Epidermal melanocyte (primary cell): ENCODE measurements at regions not wholly inside any gene's neighbourhood (a gene's known extent, or its start where the extent isn't known, plus 50 kb on each side); places are given as distances from the start of the nearest gene placed in this dataset.

Source experiments
- DNase-seq: peaks from one replicate; pipeline ENCODE4 v3.0.0; 2011; ENCODE audit warnings: low spot score; ENCODE audit not compliant: insufficient read length

GRCh38 chr13:43983373-43983772, 103.7 kb downstream of the LACC1 start:
- DNase-seq: no peak

DNA sequence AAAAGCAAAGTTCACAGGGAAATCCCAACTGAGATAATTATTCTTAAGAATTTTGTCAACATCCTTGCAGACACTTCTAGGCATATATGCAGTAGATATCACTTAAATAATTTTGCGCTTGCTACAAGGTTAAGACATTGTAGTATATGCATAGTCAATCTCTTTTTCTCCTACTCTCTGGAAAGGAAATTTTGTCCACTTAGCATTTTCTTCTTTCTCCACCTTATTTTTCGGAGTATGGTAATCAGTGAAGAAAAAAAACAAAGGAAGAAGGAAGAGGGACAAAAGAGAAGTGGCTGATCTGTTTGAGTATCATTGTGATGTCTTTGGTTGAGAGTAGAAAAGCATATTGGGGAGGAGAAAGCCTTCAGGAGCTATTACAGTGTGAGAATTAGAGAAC, 104.6 kb downstream of the LACC1 start:
- DNase-seq: no peak

- DNase-seq: no peak
Observed at GRCh38 chr13:43985422-43986072, 105.8 kb downstream of the LACC1 start.

DNA sequence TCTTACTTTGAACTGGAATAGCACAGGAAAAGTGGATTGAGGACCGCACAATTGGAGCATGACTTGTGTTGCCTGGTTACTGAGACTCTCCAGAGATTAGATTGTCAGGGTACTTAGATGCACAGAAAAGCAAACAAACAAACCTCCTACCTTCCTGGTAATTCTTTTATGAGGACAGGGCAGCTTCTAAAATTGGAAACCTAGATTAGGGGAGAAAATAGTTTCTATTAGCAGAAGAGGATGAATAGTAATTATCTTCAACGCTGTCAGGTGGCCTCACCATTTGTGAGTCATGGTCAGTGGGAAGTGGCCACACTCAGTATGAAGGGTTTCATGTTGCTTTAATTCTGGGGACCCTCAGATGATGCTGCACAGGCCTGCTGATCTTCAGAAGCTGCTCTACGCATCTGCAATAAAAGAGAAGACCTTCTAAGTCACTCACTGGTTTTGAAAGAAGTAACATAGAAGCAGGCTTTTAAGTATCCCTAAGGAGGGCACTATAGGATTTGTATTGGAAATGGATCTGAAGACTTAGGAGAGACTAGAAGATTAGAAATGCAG, 106.8 kb downstream of the LACC1 start:
- DNase-seq: no peak

- no peak for DNase-seq
Observed at GRCh38 chr13:43988302-43988701, 108.6 kb downstream of the LACC1 start.

DNA sequence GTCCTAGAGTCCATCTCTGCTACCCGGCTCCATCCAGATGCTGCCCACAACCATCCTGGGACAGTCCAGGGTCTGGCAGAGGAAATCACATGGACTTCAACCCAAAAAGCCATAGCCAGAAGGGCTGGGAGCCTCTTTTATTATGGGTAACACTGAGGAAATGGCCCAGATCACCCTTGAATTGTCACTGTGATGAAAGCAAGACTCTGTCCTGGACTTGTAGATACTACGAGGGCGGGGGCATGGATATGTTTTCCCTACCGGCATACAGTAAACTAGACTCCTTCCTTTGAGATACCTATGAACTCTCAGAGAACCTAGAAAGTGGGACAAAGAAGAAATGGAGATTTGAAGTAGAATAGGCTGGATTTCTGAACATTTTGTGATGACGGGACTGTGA, 110.3 kb downstream of the LACC1 start:
- no peak for DNase-seq

DNA sequence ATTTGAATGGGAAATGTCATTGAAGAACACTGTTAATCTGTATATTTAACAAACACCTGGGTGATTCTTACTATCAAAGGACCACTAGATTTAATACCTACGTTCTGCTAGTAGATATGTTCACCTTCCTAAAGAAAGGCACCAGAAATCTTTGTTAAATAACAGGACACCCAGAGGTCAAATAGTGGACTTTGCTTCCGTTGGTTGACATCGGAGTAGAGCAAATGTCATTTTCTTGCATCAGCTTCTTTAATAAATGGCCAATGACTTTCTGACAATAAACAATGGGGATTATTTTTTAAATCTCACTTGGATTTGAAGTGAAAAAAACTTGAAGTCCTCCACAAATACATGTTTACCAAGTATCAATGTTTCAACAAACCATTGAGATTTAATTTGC, 111.1 kb downstream of the LACC1 start:
- DNase-seq: no peak

GRCh38 chr13:43991773-43992201, 112.1 kb downstream of the LACC1 start:
- no peak for DNase-seq

GRCh38 chr13:43992211-43992610, 112.5 kb downstream of the LACC1 start:
- no peak for DNase-seq

DNA sequence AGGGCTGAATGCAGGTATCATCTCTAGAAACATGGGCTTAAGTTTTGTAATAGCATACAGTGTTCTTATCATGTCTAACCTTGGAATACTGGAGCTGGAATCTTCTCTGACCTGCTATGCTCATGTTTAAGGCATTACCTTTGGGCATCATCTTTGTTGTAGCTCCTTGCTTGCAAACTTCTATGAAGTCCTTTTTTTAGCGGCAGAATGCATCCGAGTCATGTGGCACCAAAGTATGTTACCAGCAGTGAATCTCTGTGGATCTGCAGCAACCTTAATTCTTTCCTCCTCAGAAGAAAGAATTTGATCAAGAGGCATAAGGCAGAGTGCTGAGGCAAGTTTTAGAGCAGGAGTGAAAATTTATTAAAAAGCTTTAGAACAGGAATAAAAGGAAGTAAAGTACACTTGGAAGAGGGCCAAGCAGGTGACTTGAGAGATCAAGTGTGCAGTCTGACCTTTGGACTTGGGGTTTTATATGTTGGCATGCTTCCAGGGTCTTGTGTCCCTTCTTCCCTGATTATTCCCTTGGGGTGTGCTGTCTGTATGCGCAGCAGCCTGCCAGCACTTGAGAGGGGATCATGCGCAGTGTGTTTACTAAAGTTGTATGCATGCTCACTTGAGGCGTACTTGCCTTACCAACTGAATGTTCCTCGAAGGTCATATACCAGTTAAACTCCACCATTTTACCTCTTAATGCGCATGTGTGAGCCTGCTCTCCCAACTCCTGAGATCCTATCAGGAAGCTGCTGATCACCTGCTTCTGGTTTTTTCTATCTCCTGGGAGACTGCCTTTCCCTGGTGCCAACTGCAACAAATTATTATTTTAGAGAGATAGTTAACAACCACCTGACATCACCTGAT, 115.5 kb downstream of the LACC1 start:
- DNase-seq: no peak

- no peak for DNase-seq
Observed at GRCh38 chr13:43996221-43996620, 116.5 kb downstream of the LACC1 start.

- DNase-seq: no peak
Observed at GRCh38 chr13:44003481-44003880, 123.8 kb downstream of the LACC1 start.

- DNase-seq: no peak
Observed at GRCh38 chr13:44004878-44005277, 125.2 kb downstream of the LACC1 start.

GRCh38 chr13:44007451-44007850, 127.7 kb downstream of the LACC1 start:
- DNase-seq: no peak

DNA sequence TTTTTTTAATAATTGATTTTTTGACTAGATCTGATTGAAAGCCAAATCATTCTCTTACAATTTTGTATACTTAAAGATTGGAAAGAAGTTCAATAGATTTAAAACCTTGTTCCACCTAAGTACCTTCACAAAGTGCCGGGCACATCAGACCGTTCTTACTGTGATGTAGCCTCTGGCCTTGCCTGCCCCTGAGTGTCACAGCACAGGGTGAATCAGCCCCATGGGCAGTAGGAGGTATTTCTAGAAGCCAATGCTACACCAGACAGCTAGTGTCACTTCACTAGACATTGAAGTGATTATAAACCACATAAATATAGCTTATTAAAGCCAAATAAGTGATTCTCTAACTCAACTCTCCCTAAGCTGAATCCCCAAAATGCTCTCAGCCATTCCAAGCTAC, 131.3 kb downstream of the LACC1 start:
- no peak for DNase-seq

- no peak for DNase-seq
Observed at GRCh38 chr13:44012910-44013757, 133.4 kb downstream of the LACC1 start.

GRCh38 chr13:44013758-44014291, 134.1 kb downstream of the LACC1 start:
- no peak for DNase-seq

- no peak for DNase-seq
Observed at GRCh38 chr13:44014501-44014900, 134.8 kb downstream of the LACC1 start.

DNA sequence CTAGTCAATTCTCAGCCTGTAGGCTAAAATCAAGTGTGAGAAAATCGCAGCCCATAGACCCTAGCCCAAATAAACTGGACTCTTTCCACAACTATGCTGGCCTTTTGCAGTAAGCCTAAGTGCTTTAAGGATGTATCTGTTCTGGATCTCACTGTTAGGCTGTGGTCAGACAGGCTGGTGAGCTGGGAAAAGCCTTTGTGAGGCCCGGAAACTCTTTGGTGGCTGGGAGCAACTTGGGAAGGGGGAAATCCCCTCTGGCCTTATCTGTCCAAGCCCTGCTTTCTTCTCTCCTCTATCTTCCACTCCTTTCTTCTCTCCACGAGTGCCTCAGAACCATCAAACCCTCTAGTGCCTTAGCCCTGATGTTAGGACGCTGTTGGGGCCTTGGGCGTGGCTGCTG, 135.4 kb downstream of the LACC1 start:
- no peak for DNase-seq

DNA sequence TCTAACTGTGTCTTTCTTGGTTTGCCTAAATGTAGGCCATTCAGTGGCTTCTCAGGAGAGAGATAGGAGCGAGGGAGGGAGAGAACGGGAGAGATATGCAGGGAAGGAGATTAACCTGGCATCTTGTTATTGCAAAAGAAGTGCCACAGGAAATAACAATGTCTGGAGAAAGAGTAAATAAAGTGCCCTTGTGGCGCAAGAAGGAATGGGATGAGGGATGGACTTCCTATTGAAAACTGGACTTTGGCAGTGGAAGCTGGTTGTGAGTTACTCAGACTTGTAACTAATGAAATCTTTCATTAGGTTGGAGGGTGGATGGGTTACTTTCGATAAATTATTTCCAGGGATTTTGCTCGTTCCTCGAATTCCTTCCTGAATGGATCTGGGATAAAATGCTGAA, 136.1 kb downstream of the LACC1 start:
- no peak for DNase-seq

DNA sequence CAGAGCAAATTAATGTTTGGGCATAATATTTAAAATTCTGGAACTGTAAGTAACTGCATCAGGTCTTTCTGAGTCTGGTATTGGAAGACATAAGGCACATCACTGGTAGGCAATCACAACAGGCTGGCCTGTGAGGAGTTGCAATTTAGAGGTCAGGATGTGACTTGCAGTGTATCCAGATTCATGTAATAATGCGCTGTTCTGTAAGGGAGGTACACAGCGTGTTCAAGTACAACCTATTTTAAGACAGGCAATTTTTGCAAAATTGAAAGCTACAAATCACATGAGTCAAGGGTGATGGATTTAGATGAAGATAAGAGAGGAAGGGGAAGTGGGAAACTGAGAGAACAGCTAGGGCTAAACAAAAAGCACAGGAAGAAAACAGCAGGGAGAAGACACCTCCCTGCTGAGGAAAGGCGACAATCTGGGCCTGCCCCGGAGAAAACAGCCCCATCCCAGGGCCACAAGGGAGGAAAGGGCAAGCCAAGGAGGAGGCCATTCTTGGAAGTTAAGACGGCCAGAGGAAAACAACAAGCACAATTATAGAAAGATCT, 138.1 kb downstream of the LACC1 start:
- no peak for DNase-seq
